NCI-H82 (cell line): ENCODE measurements at regions not wholly inside any gene's neighbourhood (a gene's known extent, or its start where the extent isn't known, plus 50 kb on each side); places are given as distances from the start of the nearest gene placed in this dataset.
"Not testable (repeated sequence)": the region's sequence is repeated elsewhere in the genome, so short reads cannot be mapped to it uniquely, and the experiment has no call there.

Experiments used
- DNase-seq: peaks from one replicate; lab custom pipeline; 2025; lab: John Stamatoyannopoulos, UW

GRCh38 chr4:123158576-123158975, 236.2 kb upstream of the NUDT6 start:
- DNase-seq, result no peak

GRCh38 chr4:123159479-123159878, 237.1 kb upstream of the NUDT6 start:
- DNase-seq, result no peak

- peak; percentile 7 for DNase-seq
Measured at GRCh38 chr4:123162859-123163258, 233.7 kb upstream of the SPRY1 start.

- no peak for DNase-seq
Measured at GRCh38 chr4:123163501-123163900, 233.1 kb upstream of the SPRY1 start.

- DNase-seq, result peak; percentile 79
Measured at GRCh38 chr4:123166023-123166422, 230.6 kb upstream of the SPRY1 start.

- no peak for DNase-seq
Measured at GRCh38 chr4:123167931-123168330, 228.7 kb upstream of the SPRY1 start.

- peak; percentile 15 for DNase-seq
Measured at GRCh38 chr4:123168812-123169211, 227.8 kb upstream of the SPRY1 start.

- no peak for DNase-seq
Measured at GRCh38 chr4:123170843-123171242, 225.8 kb upstream of the SPRY1 start.

- no peak for DNase-seq
Measured at GRCh38 chr4:123176605-123177004, 220.0 kb upstream of the SPRY1 start.

- DNase-seq, result no peak
Measured at GRCh38 chr4:123182289-123182688, 214.3 kb upstream of the SPRY1 start.

GRCh38 chr4:123183308-123183707, 213.3 kb upstream of the SPRY1 start:
- no peak for DNase-seq

GRCh38 chr4:123183754-123184153, 212.8 kb upstream of the SPRY1 start:
- DNase-seq, result not testable (repeated sequence)

GRCh38 chr4:123186731-123187130, 209.9 kb upstream of the SPRY1 start:
- DNase-seq, result no peak

- no peak for DNase-seq
Measured at GRCh38 chr4:123190176-123190575, 206.4 kb upstream of the SPRY1 start.

- DNase-seq, result no peak
Measured at GRCh38 chr4:123191728-123192127, 204.9 kb upstream of the SPRY1 start.

GRCh38 chr4:123193802-123194367, 202.7 kb upstream of the SPRY1 start:
- no peak for DNase-seq

- no peak for DNase-seq
Measured at GRCh38 chr4:123198706-123199105, 197.9 kb upstream of the SPRY1 start.

GRCh38 chr4:123200051-123200940, 196.3 kb upstream of the SPRY1 start:
- no peak for DNase-seq

- DNase-seq, result no peak
Measured at GRCh38 chr4:123204737-123205136, 191.9 kb upstream of the SPRY1 start.

GRCh38 chr4:123206016-123206415, 190.6 kb upstream of the SPRY1 start:
- no peak for DNase-seq

- no peak for DNase-seq
Measured at GRCh38 chr4:123209436-123209835, 187.2 kb upstream of the SPRY1 start.

GRCh38 chr4:123215536-123215935, 181.1 kb upstream of the SPRY1 start:
- no peak for DNase-seq

- no peak for DNase-seq
Measured at GRCh38 chr4:123216543-123216942, 180.1 kb upstream of the SPRY1 start.

- DNase-seq, result no peak
Measured at GRCh38 chr4:123216946-123217345, 179.6 kb upstream of the SPRY1 start.
